H1 (cell line): ENCODE measurements at regions not wholly inside any gene's neighbourhood (a gene's known extent, or its start where the extent isn't known, plus 50 kb on each side); places are given as distances from the start of the nearest gene placed in this dataset.

ENCODE experiments used
- ASH2L ChIP-seq: fragments of 200-600, 300-600 bp; sonication (generic); IDR thresholded peaks from one replicate; pipeline ENCODE4 v1.7.1; 2017; ENCODE audit warnings: low read length
- BCL11A ChIP-seq, 2 experiments: IDR thresholded peaks; one replicate each; pipeline ENCODE4 v1.6.1; 2011; ENCODE audit warnings: low read depth in 2 of 2, low read length in 2 of 2, mild to moderate bottlenecking in 2 of 2
- CHD2 ChIP-seq: IDR thresholded peaks from 2 replicates; pipeline ENCODE4 v1.6.1; 2012; ENCODE audit warnings: low read length, improper control_type of control experiment
- CHD7 ChIP-seq: fragments of 300-600 bp; sonication (generic); IDR thresholded peaks from 2 replicates; pipeline ENCODE4 v1.7.1; 2012; ENCODE audit warnings: low read length, moderate library complexity, mild to moderate bottlenecking, inconsistent platforms; ENCODE audit not compliant: insufficient replicate concordance
- KDM5A ChIP-seq: fragments of 200-600 bp; IDR thresholded peaks from 2 replicates; pipeline ENCODE4 v1.7.1; 2012; ENCODE audit warnings: mild to moderate bottlenecking, low read length, inconsistent platforms, mixed read lengths
- POLR2A ChIP-seq, 2 experiments: IDR thresholded peaks; 1 replicate in 1 of 2; 2 replicates in 1 of 2; pipeline ENCODE4 v1.6.1; 2011; ENCODE audit warnings: low read depth in 2 of 2, low read length in 2 of 2, mild to moderate bottlenecking in 2 of 2; ENCODE audit errors: control extremely low read depth in 1 of 2
- RAD21 ChIP-seq, 2 experiments: IDR thresholded peaks in 1 of 2; conservative IDR thresholded peaks in 1 of 2; 2 replicates each; pipeline ENCODE4 v1.6.1; 2011; ENCODE audit warnings: low read depth in 2 of 2, low read length in 2 of 2, improper control_type of control experiment in 1 of 2, inconsistent platforms in 1 of 2, mild to moderate bottlenecking in 1 of 2, moderate library complexity in 1 of 2
- SAP30 ChIP-seq: fragments of 300-600 bp; sonication (generic); IDR thresholded peaks from 2 replicates; pipeline ENCODE4 v1.7.1; 2012; ENCODE audit warnings: low read length, moderate library complexity, mild to moderate bottlenecking, inconsistent platforms; ENCODE audit not compliant: insufficient read depth, insufficient replicate concordance
- SP1 ChIP-seq: IDR thresholded peaks from 2 replicates; pipeline ENCODE4 v1.6.1; 2011; ENCODE audit warnings: low read depth, low read length
- SP4 ChIP-seq: IDR thresholded peaks from 2 replicates; pipeline ENCODE4 v1.6.1; 2012; ENCODE audit warnings: low read length, inconsistent platforms
- TEAD4 ChIP-seq: IDR thresholded peaks from 2 replicates; pipeline ENCODE4 v1.6.1; 2012; ENCODE audit warnings: low read depth, low read length, inconsistent platforms, mixed read lengths

- peak; percentile 32 for TF ChIP-seq CHD7
- TF ChIP-seq SAP30: no peak
- TF ChIP-seq TEAD4: no peak
- TF ChIP-seq RAD21 (IDR thresholded peaks at IDR 0.05 in 1 of 2, conservative IDR thresholded peaks at IDR 0.05 in 1 of 2; ENCODE audit: low read depth in 2 of 2, low read length in 2 of 2): peak in 1 of 2 experiments; percentile 24; a peak in 2 of 4 replicates
- TF ChIP-seq CHD2: peak; percentile 19; the same call in 1 of the 2 replicates
- peak in 1 of 2 experiments; percentile 25; a peak in 1 of 3 replicates for TF ChIP-seq POLR2A (IDR thresholded peaks at IDR 0.05; ENCODE audit: control extremely low read depth in 1 of 2, low read depth in 2 of 2, low read length in 2 of 2)
- TF ChIP-seq SP1: no peak
- TF ChIP-seq BCL11A (IDR thresholded peaks at IDR 0.05; ENCODE audit: low read depth in 2 of 2, low read length in 2 of 2): no peak
- peak; percentile 30 for TF ChIP-seq ASH2L
- TF ChIP-seq SP4: no peak
- TF ChIP-seq KDM5A: no peak
Observed at GRCh38 chr5:114055318-114056184, 306.3 kb upstream of the KCNN2 start (continued).
